NCI-H82 treated with DMSO at 0.1 percent for 48 hours (cell line): ENCODE measurements at regions not wholly inside any gene's neighbourhood (a gene's known extent, or its start where the extent isn't known, plus 50 kb on each side); places are given as distances from the start of the nearest gene placed in this dataset.

Experiments used
- DNase-seq: peaks from one replicate; lab custom pipeline; 2025; ENCODE audit not compliant: unreplicated experiment; lab: John Stamatoyannopoulos, UW

DNA sequence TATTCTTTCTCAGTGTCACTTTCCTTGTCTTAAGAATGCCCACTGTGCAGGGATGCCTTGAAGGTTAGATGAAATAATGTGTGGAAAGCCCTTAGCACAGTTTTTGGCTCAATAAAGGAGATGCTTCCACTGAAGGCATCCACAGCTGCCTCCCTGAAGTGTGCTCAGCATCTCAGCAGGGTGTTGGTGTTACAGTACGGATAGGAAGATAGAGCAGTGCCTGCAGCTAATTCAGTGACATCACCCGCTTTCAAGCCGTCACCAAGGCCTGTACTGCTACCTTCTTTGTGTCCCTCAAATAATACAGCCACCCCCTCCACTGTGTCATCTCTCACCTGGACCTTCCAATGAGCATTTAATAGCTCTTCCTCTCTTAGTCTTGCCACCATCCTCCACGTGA, 59.0 kb downstream of the NDUFS5 start:
- DNase-seq: no peak

DNA sequence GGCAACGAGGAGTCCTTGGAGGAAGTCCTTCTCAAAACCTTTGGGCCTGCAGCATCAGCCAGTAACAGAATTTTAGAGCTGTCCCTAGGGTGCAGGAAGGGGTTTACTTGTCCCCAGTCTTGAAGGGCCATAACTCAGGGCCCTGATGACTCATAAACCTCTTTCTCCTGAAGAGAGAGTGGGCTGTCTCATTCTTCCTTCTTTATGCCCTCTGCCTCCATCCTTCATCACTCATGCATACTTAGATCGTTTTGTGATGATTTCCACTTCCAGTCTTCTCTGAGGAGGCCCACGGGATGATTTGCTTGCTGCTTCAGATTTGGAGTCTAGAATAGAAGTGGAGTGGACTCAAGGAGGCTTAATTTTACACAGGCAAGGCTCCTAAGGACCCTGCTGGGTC, 60.2 kb downstream of the NDUFS5 start:
- DNase-seq: no peak

DNA sequence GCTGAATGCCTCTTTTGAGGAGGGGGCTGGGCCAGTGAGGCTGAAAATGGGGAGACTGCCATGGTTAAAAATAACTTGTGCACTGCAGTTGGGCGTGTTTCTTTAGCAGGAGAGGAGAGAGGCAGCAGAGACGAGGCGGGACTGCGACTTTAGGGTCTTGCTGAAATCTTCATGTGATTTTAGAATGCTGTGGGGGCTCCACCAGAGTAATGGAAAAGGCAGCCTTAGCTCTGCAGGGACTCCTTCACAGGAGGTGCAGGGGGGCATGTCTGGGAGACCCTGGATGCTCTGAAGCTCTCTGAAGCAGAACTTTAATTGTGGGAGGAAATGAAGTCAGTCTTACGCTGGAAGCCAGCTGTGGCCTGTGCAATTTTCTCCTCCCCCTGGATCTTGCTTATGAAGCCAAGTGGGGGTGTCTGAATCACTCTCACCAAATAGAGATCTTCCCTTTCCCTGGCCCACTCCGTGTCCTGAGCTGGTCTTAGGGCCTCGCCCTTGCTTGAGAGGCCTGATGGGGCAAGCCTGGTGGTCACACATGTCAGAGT, 60.8 kb downstream of the NDUFS5 start:
- DNase-seq: no peak

DNA sequence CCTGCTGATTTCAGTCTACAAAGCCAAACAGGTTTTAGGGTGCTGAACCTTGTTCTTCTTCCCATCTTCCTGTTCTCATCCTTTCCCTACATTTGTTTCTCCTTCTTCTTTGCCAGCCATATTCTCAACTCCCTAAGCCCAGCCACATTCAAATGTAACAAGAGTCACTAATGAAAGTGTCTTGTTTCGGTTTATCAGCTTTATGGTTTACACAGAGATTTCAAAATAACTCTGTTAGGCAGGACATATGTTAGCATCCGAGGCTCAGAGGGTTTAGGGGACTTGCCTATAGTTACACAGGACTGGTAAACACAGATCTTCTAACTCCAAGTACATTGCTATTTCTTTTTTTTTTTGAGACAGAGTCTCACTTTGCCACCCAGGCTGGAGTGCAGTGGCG, 61.3 kb downstream of the NDUFS5 start:
- DNase-seq: no peak

DNA sequence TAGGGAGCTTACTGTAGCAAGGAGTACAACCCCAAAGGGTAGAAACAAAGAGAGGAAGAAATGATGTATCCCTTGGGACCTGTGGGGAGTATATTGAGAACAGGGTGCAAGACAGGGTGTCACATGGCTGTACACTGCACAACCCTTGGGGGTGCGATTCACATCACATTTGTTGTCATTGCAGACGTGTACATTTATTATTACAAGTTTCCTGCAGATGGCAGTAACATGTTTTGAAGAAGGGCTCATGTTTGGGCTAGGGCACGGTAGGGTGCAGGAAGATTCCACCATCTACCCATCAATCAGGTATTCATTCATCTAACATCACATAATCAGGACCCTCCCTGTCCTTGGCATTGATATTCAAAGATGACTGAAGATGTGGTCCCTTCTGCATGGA, 62.5 kb downstream of the NDUFS5 start:
- DNase-seq: no peak

DNA sequence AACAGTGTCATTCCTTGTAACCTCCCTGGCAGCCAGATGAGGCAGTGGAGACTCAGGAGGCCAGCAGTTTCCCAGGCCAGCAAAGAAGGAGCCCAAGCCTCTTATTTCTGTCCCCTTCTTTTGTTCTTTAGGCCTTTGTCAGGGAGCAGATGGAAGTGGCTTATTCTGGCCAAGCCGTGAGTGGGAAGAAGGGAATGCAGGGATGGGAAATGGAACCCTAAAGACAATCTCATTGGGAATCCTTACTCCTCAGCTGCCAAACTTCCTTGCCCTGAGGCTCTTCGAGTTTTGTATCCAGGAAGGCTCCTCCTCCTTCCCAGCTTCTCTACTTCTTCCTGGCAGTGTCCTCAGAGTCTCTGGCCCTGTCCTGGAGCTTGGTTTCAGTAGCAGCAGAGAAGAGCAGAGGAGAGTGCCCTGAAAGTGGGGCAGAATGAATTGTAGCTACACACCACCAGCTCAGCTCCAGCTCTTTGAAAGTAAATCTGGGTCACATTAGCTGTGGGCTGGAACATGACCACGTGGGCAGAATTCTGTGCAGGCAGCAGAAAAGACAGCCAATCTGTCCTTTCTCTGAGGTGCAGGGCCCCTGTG, 63.9 kb downstream of the NDUFS5 start:
- DNase-seq: no peak

DNA sequence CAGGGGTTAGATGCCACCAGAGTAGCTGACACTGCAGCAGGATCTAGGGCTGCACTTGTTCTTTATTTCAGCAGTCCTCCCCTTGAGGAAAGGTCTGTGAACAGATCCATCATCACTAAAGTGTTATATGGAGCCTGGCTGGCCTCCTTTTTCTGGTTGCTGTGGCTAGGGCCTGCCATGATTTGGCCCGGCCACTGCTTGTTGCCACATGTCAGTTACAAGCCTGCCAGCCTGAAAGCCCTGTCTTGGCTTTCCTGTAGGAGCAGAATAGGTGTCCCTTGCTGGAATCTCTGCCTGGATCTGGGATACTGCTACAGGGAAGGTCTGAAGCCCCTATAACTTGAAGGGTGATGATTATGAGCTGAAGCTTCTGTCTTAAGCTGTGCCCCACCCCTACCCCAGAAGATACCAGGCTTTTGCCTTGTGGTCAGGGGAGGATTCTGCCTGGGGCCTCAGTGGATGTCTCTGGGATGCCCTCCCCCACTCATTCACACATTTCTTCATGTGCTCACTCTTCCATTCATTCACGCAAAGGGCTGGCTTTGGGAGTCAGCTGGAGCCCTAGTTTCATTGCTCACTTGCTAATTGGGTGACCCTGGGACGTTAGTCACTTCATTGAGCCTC, 64.7 kb downstream of the NDUFS5 start:
- DNase-seq: no peak

DNA sequence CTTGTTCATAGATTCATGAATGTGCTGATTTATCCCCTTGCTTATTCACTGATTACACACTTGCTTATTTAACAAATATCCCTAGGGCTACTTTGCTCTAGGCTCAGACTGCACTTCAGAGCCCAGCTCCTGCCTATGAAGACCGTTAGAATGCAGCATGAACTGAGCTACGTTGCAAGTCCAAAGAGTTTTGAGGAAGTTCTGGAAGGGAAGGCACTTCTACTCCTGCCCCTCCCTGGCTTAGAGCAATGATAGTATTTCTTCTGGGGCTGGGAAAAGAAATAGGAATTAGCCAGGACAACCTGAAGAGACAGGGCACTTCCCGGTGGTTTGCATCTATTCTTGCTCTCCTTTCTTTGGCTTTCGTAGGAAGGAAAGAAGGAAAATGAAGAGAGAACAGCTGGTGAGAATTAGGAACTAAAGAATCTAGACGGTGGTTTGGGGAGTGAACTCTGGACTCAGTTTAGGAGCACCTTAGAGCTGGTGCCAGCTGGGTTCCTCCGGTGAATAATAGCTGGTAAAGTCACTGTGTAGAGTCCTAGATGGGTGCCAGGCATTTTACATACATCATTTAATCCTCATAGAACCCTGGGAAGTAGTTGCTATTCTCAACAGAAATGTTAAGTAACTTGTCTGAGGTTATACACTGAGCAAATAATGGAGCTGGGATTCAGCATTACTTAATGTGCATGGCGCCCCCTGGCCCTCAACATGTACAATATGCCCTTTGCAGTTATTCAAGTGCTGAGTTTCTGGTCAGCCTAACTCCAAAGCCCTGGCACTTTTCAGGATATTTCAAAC, 65.9 kb downstream of the NDUFS5 start:
- DNase-seq: peak; percentile 45

DNA sequence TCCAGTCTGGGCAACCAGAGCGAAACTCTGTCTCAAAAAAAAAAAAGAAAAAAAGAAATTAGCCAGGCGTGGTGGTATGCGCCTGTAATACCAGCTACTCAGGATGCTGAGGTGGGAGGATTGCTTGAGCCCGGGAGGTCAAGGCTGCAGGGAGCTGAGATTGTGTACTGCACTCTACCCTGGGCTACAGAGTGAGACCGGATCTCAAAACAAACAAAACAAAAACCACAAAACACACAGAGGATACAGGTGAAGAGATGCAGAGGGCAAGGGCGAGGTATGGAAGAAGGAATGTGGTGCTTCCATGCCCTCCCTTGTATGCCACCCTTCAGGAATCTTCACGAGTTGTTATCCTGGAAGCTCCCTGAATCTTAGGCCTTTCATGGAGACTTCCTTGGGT, 68.5 kb downstream of the NDUFS5 start:
- no peak for DNase-seq

DNA sequence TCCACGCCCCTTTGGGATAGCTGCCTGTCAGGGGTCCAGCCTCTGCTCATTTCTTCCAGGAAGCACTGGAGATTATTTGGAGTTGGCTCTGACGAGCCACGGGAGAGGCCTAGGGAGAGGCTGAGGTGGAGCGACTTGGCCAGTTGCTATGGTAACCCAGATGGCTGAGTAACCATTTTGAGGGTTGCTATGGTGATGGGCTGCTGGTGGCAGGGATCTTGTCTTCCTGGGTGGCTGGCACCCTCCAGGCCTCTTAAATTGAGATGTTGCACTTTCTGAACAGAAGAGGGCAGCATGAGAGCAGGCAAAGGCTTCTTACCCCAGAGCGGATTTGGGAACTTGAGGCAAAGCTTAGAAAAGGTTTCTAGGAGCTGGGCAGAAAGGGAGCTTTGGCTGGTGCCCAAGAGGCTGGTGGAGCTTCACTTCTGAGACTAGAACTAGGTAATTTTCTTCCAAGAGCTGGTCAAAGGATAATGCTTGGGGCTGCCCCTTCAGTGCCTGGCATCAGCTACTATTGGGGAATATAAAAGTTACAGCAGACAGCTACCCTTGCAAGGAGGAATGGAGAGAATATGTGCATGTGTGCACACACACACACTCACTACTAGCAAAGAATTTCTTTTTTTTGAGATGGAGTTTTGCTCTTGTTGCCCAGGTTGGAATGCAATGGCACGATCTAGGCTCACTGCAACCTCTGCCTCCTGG, 72.5 kb downstream of the NDUFS5 start:
- DNase-seq: peak; percentile 80

DNA sequence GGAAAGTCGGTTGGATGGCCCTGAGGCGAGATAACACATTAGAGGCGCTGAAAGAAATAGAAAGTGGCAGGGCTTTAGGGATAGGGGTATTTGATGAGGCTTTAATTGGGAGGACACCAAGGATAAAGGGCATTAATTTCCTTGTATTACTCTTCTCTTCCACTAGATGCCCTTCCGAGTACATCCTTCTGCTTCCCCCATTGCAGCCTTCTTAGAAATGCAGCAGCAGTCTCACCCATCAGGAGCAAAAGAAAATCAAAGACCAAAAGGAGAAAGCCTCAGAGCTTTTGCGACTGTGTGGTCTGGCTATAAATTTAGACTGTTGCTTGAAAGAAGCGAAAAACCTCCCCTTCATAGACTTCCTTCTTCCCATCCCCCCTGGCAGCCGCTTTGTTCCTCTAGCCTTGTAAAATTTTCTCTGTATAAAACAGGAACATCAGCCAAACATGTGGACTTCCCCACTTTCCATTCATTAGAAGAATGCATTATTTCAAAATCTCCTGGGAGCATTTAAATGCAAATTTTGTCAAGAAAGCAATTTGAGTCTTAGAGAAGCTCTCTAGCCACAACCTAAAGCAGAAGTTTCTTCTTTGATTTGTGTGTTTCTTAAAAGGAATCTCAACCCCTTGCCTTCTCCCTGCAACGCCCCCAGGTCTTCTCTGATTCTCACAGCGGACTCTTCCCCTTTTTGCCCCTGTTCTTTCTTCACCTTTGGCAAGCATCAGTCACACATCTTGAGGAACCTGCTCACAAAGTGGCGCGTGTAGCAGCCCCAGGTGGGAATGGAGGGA, 76.6 kb downstream of the NDUFS5 start:
- DNase-seq: peak; percentile 89

DNA sequence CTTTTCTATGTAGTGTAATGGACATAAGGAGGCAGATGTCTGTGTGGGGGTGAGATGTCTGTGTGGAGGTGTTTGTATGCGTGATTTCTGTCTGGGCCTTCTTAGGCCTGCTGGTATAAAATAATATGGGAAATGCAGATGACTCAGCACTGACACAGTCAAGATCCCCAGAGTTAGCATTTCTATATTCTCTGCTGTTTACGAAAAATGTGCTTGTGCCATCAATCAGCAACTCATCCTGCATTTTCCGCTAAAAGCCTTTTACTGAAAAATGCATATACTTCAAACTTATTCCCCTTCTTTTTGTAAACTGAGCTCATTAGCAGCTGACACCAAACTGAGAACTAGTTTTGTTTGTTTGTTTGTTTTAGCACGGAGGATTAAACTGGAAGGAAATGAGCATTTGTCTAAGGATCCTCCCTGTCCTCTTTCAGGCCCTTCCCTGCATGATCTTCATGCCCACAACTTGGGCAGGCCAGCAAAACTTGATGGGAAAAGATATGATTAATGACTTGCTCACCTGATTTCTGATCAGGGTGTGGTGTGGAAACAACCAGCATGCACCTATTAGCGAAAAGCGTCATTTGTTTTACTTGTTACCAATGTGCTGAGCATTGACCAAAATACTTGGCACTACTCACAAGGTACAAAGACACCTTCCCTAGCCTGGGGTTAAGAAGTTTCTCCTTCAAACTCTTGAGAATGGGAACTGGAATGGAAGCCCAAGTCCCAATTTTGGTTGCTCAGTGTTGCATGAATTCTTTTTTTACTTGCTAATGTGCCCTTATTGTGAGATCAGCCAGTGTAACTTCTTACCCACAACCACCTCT, 77.4 kb downstream of the NDUFS5 start:
- no peak for DNase-seq

DNA sequence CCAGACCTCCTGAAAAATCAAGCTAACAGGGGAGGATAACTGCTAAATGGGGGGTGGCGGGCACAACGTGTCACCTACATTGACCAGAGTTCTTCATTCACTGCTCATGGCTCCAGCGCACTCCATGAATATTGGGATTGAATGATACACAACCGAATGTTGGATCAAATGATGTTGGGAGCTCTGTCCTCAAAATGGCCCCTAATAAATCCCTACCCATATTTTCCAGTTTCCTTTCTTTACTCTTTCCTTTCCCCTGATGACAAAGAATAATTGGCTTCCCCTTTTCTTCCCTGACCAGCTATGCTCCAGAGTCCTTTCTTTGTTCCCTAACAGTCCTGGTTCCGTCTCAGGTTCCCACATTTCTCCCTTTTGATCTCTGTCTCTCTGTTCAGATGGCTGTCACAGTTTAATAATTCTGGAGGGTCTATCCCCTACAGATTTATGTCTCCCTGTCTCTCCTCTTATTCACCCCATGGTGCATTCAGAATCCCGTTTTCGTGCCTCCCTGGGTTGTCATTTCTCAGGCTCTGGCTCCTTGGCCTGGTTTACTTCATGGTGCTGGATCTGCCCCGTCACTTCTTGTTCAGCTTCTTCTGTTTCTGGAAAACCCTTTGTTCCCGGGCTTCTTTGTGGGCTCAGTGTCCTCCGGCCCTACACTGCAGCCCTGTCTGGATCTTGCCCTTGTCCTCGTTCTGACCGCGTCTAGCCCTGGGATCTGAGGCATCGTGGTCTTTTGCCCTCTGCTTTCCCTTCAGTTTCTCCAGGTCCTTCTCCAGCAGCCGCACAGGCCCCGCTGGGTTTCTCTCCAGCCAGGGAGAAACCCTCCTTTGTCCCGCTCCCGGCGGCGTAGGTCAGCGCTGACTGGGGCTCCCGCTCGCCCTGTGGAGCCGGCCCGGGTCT, 78.3 kb downstream of the NDUFS5 start:
- no peak for DNase-seq

DNA sequence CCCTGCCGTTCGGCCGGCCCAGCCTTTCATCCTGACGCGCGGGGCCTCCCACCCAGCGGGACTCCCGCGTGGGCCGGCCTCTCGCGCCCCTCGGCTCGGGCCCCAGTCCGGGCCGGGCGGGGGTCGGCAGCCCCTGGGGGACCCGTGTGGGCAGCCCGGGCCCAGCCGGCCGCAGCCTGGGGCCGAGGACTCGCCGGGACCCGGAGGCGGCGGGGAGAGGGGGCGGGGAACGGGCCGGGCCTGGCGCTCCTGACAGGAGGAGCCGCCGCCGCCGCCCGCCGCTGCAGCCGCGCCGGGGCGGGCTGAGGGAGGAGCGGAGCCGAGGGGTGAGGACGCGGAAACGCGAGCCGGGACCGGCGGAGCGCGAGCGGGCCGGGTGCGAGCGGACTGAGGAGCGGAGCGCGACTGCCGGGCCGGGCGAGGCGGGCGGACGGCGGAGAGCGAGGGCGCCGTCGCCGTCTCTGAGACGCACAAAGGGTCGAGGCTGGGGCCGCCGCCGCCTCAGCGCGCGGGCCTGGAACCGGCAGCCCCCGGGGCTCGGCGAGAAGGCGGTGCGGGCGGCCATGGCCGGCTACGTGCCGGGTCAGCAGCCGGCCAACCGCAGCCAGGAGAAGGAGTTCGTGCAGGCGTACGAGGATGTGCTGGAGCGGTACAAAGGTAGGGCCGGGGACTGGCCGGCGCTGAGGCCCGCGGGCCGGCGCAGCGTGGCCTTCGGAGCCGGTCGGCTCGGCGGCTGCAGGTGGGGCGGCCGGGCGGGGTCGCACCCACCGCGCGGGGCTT, 79.1 kb downstream of the NDUFS5 start:
- DNase-seq: no peak

DNA sequence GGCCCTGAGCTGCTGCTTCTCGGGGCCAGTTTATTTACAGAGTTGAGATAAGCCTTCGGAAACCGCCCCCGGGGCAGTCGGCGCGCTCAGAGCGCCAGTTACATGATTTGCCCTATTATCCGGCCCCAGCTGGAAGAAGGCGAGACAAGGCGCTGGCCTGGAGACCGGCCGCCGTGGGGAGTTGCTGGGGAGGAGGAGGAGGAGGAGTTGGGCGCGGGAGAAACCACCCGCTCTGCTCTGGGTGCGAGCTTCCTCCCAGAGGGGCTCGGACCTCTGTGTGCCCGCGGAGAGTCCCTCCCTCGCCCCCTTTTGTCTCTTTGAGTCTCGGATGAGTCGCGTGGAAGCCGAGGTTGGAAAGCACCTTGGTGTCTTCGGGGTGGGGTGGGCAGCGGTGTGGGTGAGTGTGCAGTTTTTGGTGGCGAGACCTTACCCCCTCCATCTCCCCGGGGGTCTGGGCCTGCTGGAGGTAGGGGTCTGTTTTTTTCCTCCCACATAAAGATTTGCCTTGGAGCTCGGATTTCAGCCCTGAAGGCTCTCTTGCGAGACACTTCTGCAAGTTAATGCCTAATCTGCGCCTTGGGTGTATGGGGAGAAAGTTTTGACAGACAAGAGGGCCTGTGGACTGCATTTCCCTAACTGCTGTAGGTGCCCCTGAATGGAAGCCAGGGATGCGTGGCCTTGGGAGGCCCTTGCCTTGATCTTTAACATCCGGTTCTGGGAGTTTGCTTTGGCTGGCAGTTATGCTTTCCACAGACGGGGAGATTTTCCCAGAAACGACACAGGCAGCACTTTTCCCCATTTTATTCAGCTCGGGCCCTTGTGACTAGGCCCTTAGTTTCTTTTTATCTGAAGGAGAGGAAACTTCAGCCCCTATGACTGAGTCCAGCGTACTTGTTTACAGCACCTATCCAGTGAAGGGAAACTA, 80.0 kb downstream of the NDUFS5 start:
- no peak for DNase-seq

DNA sequence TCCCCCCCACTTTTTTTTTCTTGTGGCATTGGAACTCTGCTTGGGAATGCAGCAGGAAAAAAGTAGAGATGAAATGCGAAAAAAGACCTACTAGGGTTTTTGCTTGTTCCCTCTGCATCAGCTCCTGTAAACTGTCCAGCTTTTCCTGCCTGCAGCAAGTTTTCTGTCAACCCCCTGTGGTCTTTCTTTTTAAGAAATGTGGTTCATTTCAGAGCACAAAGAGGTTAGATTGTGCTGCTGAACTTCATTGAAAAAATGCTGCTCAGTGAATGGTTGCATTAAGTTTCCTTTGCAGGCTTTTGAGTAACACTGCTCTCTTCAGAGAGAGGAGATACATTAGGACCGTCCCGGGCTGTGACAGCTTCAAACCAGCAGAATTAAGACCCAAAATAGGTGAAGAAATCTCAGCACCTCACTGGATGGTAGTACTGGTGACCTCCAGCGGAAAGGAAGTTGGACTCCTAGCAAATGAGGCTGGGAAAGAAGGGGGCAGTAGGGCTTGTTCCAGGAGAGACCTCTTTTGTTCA, 80.7 kb downstream of the NDUFS5 start:
- no peak for DNase-seq
